Ovary (tissue), 7 donors: ENCODE measurements at regions not wholly inside any gene's neighbourhood (a gene's known extent, or its start where the extent isn't known, plus 50 kb on each side); places are given as distances from the start of the nearest gene placed in this dataset.

Experiments
- DNase-seq, 5 donors: peaks; one replicate each; pipeline ENCODE4 v3.0.0-alpha.2; 2019 to 2020
- H3K27ac ChIP-seq, 2 donors: fragments of 200-600 bp; one replicate each; pipeline versions ENCODE4 v1.5.1 to v1.8.0; 2019 to 2022
- H3K27me3 ChIP-seq: fragments of 200-600 bp; one replicate; pipeline ENCODE4 v1.8.0; 2022
- H3K36me3 ChIP-seq: fragments of 200-600 bp; sonication (generic); one replicate; pipeline ENCODE4 v1.5.1; 2019
- H3K4me1 ChIP-seq: one replicate; pipeline ENCODE4 v1.8.1; 2013; ENCODE audit warnings: mild to moderate bottlenecking, moderate library complexity; ENCODE audit not compliant: insufficient read depth
- H3K4me3 ChIP-seq: fragments of 200-600 bp; sonication (generic); one replicate; pipeline ENCODE4 v1.5.1; 2017
- H3K9me3 ChIP-seq, 2 donors: fragments of 200-600 bp in 1 of 2; sonication (generic) in 1 of 2; one replicate each; pipeline versions ENCODE4 v1.5.1 to v1.8.1; 2013 to 2019; ENCODE audit warnings: mild to moderate bottlenecking in 1 of 2, moderate library complexity in 1 of 2
- EP300 ChIP-seq: sonication (generic); formaldehyde crosslinking; IDR thresholded peaks from one replicate; pipeline ENCODE4 v1.6.1; 2017; ENCODE audit warnings: antibody characterized with exemption
- POLR2A ChIP-seq: fragments of 450-650 bp; IDR thresholded peaks from one replicate; pipeline ENCODE4 v1.6.1; 2017; ENCODE audit warnings: antibody characterized with exemption, mild to moderate bottlenecking, moderate library complexity
- WGBS, 3 donors: extraction: QIAGEN DNeasy Blood & Tissue Kit in 1 of 3; methylation state at CpG; one replicate each; pipeline versions ENCODE4 v1.1.5 to v1.1.7; 2013 to 2017; 5-methylcytosine and 5-hydroxymethylcytosine counted together
- intact Hi-C, 4 donors: fragments of 100-400 bp; cut with DNase I; formaldehyde crosslinking; loops; one replicate each; pipeline versions ENCODE4 v1.11.0 to v1.15.1; 2022 to 2023
- TF ChIP-seq, protein P1 (sequence below), 3 donors: fragments of 450-650 bp in 2 of 3; fragments of 200-600 bp in 1 of 3; IDR thresholded peaks; one replicate each; pipeline versions ENCODE4 v1.5.1 to v1.8.0; 2016 to 2022; ENCODE audit warnings: antibody characterized with exemption in 3 of 3, mild to moderate bottlenecking in 1 of 3
- donor health status: DM: no; HTN: no; CAD: no; lungs with moderate emphysema.
- donor health status: DM: no; HTN: no; CAD: no.
- donor health status: Bipolar disorder and iron deficiency.
- donor health status: DM: no; HTN: no; CAD: no.
- donor health status: DM: yes; HTN: yes; CAD: no.

DNA sequence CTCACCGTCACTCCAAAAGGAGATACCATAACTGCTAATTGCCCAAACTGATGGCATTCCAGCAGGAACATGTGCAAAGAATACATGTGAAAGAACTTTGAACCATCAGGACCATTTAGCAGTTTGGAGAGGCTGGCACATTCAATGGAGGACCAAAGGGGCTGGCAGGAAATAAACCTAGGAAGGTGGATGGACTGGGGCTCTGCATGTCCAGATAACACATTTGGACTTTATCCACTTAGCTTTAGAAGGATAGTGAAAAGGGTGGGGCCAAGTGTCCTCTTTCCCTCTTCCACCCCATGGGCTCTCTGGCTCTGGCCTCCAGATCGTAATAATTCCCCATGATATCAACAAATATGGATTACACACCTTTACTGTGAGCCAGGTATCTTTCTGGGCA lies 58.8 kb upstream of the CALM2 start:
- H3K27me3 ChIP-seq, result no peaks in the 10 kb centered on the region
- peaks cover 4% of the 10 kb centered on the region for H3K4me1 ChIP-seq
- no peaks in the 10 kb centered on the region for H3K9me3 ChIP-seq
- WGBS, 3 donors, result 95 to 98% (median 95%) methylated on average over 2 of the region's 2 CpGs
- no peak overlapping the region for H3K27ac ChIP-seq
- H3K36me3 ChIP-seq, result no peaks in the 10 kb centered on the region
- intact Hi-C loops, result no loop called here
- H3K4me3 ChIP-seq, result no peak overlapping the region
- TF ChIP-seq POLR2A (no peak), EP300 (no peak)
- TF ChIP-seq, protein P1, sequence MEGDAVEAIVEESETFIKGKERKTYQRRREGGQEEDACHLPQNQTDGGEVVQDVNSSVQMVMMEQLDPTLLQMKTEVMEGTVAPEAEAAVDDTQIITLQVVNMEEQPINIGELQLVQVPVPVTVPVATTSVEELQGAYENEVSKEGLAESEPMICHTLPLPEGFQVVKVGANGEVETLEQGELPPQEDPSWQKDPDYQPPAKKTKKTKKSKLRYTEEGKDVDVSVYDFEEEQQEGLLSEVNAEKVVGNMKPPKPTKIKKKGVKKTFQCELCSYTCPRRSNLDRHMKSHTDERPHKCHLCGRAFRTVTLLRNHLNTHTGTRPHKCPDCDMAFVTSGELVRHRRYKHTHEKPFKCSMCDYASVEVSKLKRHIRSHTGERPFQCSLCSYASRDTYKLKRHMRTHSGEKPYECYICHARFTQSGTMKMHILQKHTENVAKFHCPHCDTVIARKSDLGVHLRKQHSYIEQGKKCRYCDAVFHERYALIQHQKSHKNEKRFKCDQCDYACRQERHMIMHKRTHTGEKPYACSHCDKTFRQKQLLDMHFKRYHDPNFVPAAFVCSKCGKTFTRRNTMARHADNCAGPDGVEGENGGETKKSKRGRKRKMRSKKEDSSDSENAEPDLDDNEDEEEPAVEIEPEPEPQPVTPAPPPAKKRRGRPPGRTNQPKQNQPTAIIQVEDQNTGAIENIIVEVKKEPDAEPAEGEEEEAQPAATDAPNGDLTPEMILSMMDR (IDR thresholded peaks at IDR 0.05), result no peak
- no peak for DNase-seq

GRCh38 chr2:47234456-47234855 lies 58.1 kb upstream of the CALM2 start:
- H3K4me1 ChIP-seq, result peaks cover 4% of the 10 kb centered on the region
- intact Hi-C loops, result no loop called here

GRCh38 chr2:47232738-47233415 lies 56.6 kb upstream of the CALM2 start:
- TF ChIP-seq, protein P1 (IDR thresholded peaks at IDR 0.05), result no peak
- no peak for TF ChIP-seq EP300
- no peak for TF ChIP-seq POLR2A
- Histone ChIP-seq H3K27ac (no peak overlapping the region), H3K9me3 (no peaks in the 10 kb centered on the region), H3K36me3 (no peaks in the 10 kb centered on the region), H3K27me3 (no peaks in the 10 kb centered on the region), H3K4me3 (no peak overlapping the region), H3K4me1 (peaks cover 6% of the 10 kb centered on the region)
- DNase-seq, result no peak
- intact Hi-C loops, result no loop called here
- 86 to 93% (median 91%) methylated on average over 8 of the region's 8 CpGs for WGBS, 3 donors

More at GRCh38 chr2:47234456-47234855, 58.1 kb upstream of the CALM2 start:
- DNase-seq, result no peak
- H3K36me3 ChIP-seq, result no peaks in the 10 kb centered on the region
- WGBS, 3 donors, result 95% methylated on average over 6 of the region's 6 CpGs
- no peak overlapping the region for H3K4me3 ChIP-seq
- no peak for TF ChIP-seq POLR2A
- no peaks in the 10 kb centered on the region for H3K27me3 ChIP-seq
- H3K27ac ChIP-seq, result no peak overlapping the region
- no peaks in the 10 kb centered on the region for H3K9me3 ChIP-seq

DNA sequence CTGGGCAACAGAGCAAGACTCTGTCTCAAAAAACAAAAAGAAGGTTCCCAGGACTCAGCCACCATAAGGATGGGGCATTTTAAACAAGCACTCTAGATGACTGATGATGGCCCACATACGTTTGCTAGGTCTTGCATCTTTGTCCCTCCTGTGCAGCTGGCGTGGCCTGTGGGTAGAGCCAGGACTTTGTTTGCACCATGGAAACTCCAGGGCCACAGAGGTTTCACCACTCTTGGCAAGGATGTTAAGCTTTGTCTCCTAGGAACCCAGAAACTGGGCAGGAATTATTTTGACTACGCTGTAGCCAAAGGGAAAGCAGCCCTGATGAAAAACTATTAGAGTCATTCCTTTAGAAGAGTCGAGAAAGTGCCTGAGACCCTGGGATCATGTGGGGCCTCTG lies 54.1 kb upstream of the CALM2 start:
- H3K4me1 ChIP-seq, result peaks cover 12% of the 10 kb centered on the region
- WGBS, 3 donors, result 13 to 23% (median 14%) methylated on average over 4 of the region's 4 CpGs
- TF ChIP-seq, protein P1 (IDR thresholded peaks at IDR 0.05), result no peak
- no peak for TF ChIP-seq POLR2A
- no peak for TF ChIP-seq EP300
- intact Hi-C loops, result no loop called here
- H3K4me3 ChIP-seq, result no peak overlapping the region
- H3K9me3 ChIP-seq, result no peaks in the 10 kb centered on the region
- no peak overlapping the region for H3K27ac ChIP-seq
- no peaks in the 10 kb centered on the region for H3K36me3 ChIP-seq
- no peaks in the 10 kb centered on the region for H3K27me3 ChIP-seq
- DNase-seq, result peak; percentile 29 to 63 (median 50)

GRCh38 chr2:47227532-47228279 lies 51.4 kb upstream of the CALM2 start:
- H3K4me3 ChIP-seq, result no peak overlapping the region
- H3K4me1 ChIP-seq, result peaks cover 17% of the 10 kb centered on the region
- intact Hi-C loops, result no loop called here
- H3K36me3 ChIP-seq, result no peaks in the 10 kb centered on the region
- DNase-seq, result no peak
- H3K27ac ChIP-seq, result peak overlapping the region in 1 of 2 donors; percentile 5
- TF ChIP-seq, protein P1 (IDR thresholded peaks at IDR 0.05), result no peak
- no peak for TF ChIP-seq EP300
- TF ChIP-seq POLR2A, result no peak
- WGBS, 3 donors, result 32 to 53% (median 39%) methylated on average over 9 of the region's 9 CpGs
- H3K9me3 ChIP-seq, result no peaks in the 10 kb centered on the region
- H3K27me3 ChIP-seq, result no peaks in the 10 kb centered on the region
